ENCODE measurements at regions not wholly inside any gene's neighbourhood (a gene's known extent, or its start where the extent isn't known, plus 50 kb on each side); places are given as distances from the start of the nearest gene placed in this dataset.

DNA sequence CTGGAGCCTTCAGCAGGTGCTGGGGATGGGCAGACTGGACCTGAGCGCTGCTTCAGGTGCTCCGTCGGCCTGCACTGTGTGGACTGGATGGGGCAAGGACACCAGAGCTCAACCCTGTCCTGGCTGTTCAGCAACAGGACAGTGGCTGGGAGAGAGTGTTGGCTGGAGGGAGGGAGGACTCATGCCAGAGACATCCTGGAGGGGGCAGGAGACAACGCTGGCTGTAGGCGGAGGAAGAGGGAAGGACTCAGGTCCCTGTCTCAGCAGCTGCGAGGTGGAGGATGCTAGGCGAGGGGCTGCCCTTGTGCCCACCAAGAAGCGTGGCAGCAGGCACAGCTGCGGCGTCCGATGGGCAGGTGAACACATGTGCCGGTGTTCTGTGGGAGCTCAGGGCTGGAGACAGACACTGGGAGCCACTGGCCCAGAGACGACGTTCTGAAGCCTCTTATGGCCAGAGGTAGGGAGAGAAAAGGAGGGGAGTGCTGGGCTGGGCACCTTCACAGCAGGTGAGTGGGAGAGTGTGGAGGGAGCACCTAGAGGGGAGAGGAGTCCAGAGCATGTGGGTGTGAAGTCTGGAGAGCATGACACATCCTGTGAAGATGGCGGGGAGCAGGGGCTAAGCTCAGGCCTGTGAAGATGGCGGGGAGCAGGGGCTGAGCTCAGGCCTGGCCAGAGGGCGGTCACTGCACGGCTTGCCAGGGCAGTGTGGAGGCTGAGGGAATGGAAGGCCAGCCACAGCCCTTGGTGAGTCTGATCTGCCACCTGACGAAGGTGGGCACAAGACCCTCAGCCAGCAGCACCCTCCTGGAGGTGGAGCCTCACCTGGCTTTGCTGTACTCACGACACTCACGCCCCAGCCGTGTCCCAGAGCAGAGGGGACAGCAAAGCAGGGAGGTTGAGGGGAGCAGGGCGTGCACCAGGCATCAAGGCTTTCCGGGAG is 79.1 kb upstream of the FCN1 start:
- peaks cover 39% of the 10 kb centered on the region for H3K9me3 ChIP-seq (ENCODE audit: insufficient read depth, low read depth, low read length)
- 89% methylated on average over 24 of the region's 24 CpGs for WGBS
- no peak overlapping the region for H3K4me3 ChIP-seq (ENCODE audit: low read length)
- H3K9ac ChIP-seq (ENCODE audit: low read depth, low read length) = no peak overlapping the region
- no peaks in the 10 kb centered on the region for H3K4me1 ChIP-seq (ENCODE audit: insufficient read depth, low read length)
- H3K27ac ChIP-seq (ENCODE audit: low read depth, low read length) = no peak overlapping the region
- no peaks in the 10 kb centered on the region for H3K27me3 ChIP-seq (ENCODE audit: insufficient read depth, low read length)
- H3K36me3 ChIP-seq (ENCODE audit: insufficient read depth, low read length) = no peaks in the 10 kb centered on the region

DNA sequence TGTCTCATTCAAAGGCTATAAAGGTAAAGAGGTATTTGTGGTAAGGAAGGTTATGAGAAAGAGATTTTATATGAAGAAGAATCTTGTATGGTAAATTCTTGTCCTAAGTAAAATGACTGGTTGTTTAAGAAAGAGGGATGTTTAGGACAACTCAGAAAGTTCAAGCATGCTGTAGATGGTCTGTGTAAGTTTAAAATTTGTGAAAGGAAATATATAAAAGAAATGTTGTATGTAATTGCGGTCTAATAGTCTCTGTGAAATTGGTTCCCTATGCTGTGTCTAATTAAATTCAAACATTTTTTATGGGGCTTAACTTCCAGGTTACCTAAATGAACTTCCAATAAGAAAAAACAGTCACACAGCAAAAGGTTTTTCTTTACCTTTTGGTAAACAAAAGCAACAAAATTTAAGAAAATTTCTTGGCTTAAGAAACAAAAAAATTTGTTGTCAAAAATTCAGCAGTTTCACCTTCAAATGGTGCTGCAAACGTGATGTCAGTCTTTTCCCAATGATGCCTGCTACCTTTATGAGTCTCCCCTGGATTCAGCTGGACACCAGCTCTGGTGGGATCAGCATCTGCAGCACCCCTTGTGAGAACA is 83.0 kb upstream of the FCN1 start:
- Histone ChIP-seq H3K4me1 (ENCODE audit: insufficient read depth, low read length) (no peaks in the 10 kb centered on the region), H3K9ac (ENCODE audit: low read depth, low read length) (no peak overlapping the region), H3K27ac (ENCODE audit: low read depth, low read length) (no peak overlapping the region), H3K27me3 (ENCODE audit: insufficient read depth, low read length) (no peaks in the 10 kb centered on the region), H3K9me3 (ENCODE audit: insufficient read depth, low read depth, low read length) (peaks cover 57% of the 10 kb centered on the region), H3K36me3 (ENCODE audit: insufficient read depth, low read length) (no peaks in the 10 kb centered on the region), H3K4me3 (ENCODE audit: low read length) (no peak overlapping the region)
- 18% methylated on average over 1 of the region's 2 CpGs for WGBS

DNA sequence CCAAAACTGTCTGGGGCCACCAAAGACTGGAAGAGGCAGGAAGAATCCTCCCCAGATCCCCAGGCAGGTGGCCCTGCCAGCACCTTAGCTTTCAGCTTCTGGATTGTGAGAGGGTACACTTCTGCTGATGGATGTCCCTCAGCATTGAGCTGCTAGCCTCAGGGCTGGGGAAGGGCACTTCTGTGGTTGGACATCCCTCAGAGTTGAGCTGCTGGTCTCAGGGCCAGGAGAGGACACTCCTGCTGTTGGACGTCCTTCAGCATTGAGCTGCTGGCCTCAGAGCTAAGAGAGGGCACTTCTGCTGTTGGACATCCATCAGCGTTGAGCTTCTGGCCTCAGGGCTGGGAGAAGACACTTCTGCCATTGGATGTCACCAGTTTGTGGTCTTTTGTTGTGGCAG is 83.8 kb upstream of the FCN1 start:
- Histone ChIP-seq H3K4me1 (ENCODE audit: insufficient read depth, low read length) (no peaks in the 10 kb centered on the region), H3K27me3 (ENCODE audit: insufficient read depth, low read length) (no peaks in the 10 kb centered on the region), H3K9me3 (ENCODE audit: insufficient read depth, low read depth, low read length) (peaks cover 57% of the 10 kb centered on the region), H3K36me3 (ENCODE audit: insufficient read depth, low read length) (no peaks in the 10 kb centered on the region), H3K4me3 (ENCODE audit: low read length) (no peak overlapping the region), H3K9ac (ENCODE audit: low read depth, low read length) (no peak overlapping the region), H3K27ac (ENCODE audit: low read depth, low read length) (no peak overlapping the region)
- WGBS = 84% methylated on average over 2 of the region's 2 CpGs

DNA sequence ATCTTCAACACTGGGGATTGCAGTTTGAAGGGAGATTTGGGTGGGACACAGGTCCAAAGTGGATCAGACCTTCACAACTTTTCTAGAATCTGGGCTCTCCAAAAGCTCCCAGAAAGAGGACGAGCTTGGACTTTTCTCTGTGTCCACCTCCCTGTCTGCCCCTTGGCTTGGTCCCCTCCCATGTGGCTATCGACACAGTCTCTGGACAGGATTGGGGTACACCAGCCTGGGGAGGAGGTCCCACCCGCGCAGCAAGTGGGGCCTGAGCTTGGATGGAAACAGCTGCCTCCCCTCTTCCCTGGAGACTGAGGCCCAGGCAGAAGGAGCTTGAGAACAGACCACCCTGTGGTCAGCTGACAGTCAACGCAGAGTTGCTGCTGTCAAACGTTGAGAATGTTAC is 84.6 kb upstream of the FCN1 start:
- Histone ChIP-seq H3K9me3 (ENCODE audit: insufficient read depth, low read depth, low read length) (peaks cover 57% of the 10 kb centered on the region), H3K27me3 (ENCODE audit: insufficient read depth, low read length) (no peaks in the 10 kb centered on the region)

DNA sequence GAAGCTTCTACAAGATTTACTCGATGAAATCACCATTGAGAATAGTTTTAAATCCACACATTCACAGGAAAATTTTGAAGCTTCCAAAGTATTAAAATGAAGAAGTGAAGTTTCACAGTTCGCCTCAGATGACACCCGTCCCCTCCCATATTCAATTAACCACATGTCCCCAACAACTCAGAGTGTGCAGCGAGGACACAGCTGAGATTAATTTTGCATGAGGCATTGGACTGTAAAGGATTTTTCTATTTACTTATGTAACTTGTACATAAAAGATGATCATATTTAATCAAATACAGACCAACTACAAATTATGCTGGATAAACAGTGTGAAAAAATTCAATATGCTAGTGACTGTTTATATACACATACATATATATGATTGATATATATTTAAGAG is 84.7 kb upstream of the OLFM1 start:
- no peaks in the 10 kb centered on the region for H3K27me3 ChIP-seq (ENCODE audit: insufficient read depth, low read length)
- no peak overlapping the region for H3K9ac ChIP-seq (ENCODE audit: low read depth, low read length)
- 100% methylated on average over 3 of the region's 4 CpGs for WGBS
- no peaks in the 10 kb centered on the region for H3K4me1 ChIP-seq (ENCODE audit: insufficient read depth, low read length)
- peaks cover 57% of the 10 kb centered on the region for H3K9me3 ChIP-seq (ENCODE audit: insufficient read depth, low read depth, low read length)
- H3K4me3 ChIP-seq (ENCODE audit: low read length) = no peak overlapping the region
- no peak overlapping the region for H3K27ac ChIP-seq (ENCODE audit: low read depth, low read length)
- H3K36me3 ChIP-seq (ENCODE audit: insufficient read depth, low read length) = no peaks in the 10 kb centered on the region

More for the DNA sequence above, 84.6 kb upstream of the FCN1 start:
- H3K4me1 ChIP-seq (ENCODE audit: insufficient read depth, low read length) = no peaks in the 10 kb centered on the region
- no peak overlapping the region for H3K27ac ChIP-seq (ENCODE audit: low read depth, low read length)
- H3K4me3 ChIP-seq (ENCODE audit: low read length) = no peak overlapping the region
- H3K9ac ChIP-seq (ENCODE audit: low read depth, low read length) = no peak overlapping the region
- WGBS = 78% methylated on average over 6 of the region's 6 CpGs
- no peaks in the 10 kb centered on the region for H3K36me3 ChIP-seq (ENCODE audit: insufficient read depth, low read length)

DNA sequence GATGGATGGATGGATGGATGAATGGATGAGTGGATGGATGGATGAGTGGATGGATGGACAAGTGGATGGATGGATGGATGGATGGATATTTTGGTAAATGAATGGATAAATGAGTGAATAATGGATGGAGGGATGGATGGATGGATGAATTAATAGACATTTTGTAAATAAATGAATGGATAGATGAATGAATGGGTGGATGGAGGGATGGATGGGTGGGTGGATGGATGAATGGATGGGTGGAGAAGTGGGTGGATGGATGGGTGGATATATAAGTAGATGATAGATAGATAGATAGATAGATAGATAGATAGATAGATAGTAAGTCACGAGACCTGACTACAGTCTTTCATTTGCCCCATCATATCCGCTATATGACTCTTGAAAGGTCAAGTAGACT is 82.7 kb upstream of the OLFM1 start:
- Histone ChIP-seq H3K9me3 (ENCODE audit: insufficient read depth, low read depth, low read length) (peaks cover 38% of the 10 kb centered on the region), H3K27me3 (ENCODE audit: insufficient read depth, low read length) (no peaks in the 10 kb centered on the region), H3K4me1 (ENCODE audit: insufficient read depth, low read length) (no peaks in the 10 kb centered on the region), H3K36me3 (ENCODE audit: insufficient read depth, low read length) (no peaks in the 10 kb centered on the region), H3K27ac (ENCODE audit: low read depth, low read length) (no peak overlapping the region), H3K9ac (ENCODE audit: low read depth, low read length) (no peak overlapping the region), H3K4me3 (ENCODE audit: low read length) (no peak overlapping the region)
- WGBS = 96% methylated on average over 2 of the region's 2 CpGs

DNA sequence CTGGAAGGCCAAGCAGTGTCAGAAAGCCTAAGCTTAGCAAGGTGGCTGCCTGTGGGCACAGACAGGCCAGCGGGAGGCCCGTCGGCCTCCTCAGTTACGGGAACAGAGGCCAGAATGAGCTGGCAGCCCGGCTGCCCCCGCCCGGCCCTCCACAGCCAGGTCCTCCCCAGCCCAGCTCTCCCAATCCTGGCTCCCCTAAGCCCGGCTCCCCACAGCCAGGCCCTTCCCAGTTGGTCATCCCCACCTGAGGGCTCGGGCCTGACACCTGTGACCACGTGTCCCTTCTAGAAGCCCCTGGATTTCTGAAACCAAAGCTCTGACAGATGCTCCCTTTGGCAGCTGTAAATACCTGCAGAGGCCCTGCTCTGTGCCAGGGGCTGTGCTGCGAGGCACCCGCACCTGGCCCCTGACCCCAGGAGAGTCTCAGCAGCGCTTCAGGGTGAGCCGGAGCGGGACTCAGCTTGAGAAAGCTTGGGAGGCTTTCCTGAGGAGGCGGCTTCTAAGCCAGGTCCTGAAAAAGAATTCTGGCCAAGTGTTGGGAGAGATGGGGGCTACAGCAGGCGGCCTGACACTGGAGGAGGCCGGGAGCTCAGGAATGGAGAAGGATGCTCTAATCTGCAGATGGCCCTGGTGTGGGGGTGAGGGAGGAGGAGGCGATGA is 80.4 kb upstream of the OLFM1 start:
- no peaks in the 10 kb centered on the region for H3K4me1 ChIP-seq (ENCODE audit: insufficient read depth, low read length)
- no peaks in the 10 kb centered on the region for H3K27me3 ChIP-seq (ENCODE audit: insufficient read depth, low read length)
- no peak overlapping the region for H3K4me3 ChIP-seq (ENCODE audit: low read length)
- peaks cover 15% of the 10 kb centered on the region for H3K9me3 ChIP-seq (ENCODE audit: insufficient read depth, low read depth, low read length)
- H3K36me3 ChIP-seq (ENCODE audit: insufficient read depth, low read length) = no peaks in the 10 kb centered on the region
- 92% methylated on average over 19 of the region's 19 CpGs for WGBS
- H3K27ac ChIP-seq (ENCODE audit: low read depth, low read length) = no peak overlapping the region
- no peak overlapping the region for H3K9ac ChIP-seq (ENCODE audit: low read depth, low read length)

DNA sequence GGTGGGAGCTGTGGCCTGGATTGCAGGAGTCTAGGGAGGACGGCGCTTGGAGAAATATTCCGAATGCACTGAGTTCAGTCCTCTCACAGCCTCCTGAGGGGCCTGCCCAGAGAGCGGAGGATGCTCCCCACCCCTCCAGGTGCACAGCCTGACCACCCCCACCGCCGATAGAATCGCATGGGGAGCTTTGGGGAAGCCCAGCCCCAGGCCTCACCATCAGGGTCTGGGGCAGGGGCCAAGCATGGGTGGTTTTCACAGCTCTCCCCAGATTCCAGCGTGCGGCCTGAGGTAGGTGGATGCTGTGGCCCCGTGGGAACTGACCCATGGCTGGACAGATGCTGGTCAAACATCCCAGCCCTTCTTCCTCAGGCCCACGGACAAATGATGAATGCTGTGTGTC is 79.9 kb upstream of the OLFM1 start:
- no peaks in the 10 kb centered on the region for H3K36me3 ChIP-seq (ENCODE audit: insufficient read depth, low read length)
- H3K4me3 ChIP-seq (ENCODE audit: low read length) = no peak overlapping the region
- H3K27ac ChIP-seq (ENCODE audit: low read depth, low read length) = no peak overlapping the region
- H3K9me3 ChIP-seq (ENCODE audit: insufficient read depth, low read depth, low read length) = peaks cover 10% of the 10 kb centered on the region
- H3K4me1 ChIP-seq (ENCODE audit: insufficient read depth, low read length) = no peaks in the 10 kb centered on the region
- H3K9ac ChIP-seq (ENCODE audit: low read depth, low read length) = no peak overlapping the region
- H3K27me3 ChIP-seq (ENCODE audit: insufficient read depth, low read length) = no peaks in the 10 kb centered on the region
- WGBS = 90% methylated on average over 11 of the region's 11 CpGs

DNA sequence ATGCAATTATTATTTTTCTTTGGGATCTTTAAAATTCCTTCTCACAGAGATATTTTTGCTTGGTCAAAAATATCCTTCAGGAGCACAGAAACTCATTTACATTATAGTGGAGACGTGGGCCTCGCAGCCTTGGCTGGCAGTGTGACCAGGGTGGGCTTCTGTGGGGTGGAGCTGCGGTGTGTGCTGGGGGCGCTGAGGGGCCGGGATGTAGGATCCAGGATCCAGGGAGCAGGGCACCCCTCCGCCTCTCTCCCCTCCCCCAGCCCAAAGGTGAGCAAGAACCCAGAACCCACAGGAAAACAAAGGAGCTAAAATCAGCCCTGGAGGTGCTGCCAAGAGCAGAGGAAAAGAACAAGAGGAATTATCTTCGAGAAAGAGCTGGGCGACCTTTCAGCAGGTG is 79.1 kb upstream of the OLFM1 start:
- H3K27ac ChIP-seq (ENCODE audit: low read depth, low read length) = no peak overlapping the region
- peaks cover 2% of the 10 kb centered on the region; the same call in 1 of the 2 replicates for H3K4me1 ChIP-seq (ENCODE audit: insufficient read depth, low read length)
- no peak overlapping the region for H3K4me3 ChIP-seq (ENCODE audit: low read length)
- no peaks in the 10 kb centered on the region for H3K27me3 ChIP-seq (ENCODE audit: insufficient read depth, low read length)
- H3K36me3 ChIP-seq (ENCODE audit: insufficient read depth, low read length) = no peaks in the 10 kb centered on the region
- H3K9ac ChIP-seq (ENCODE audit: low read depth, low read length) = no peak overlapping the region
- WGBS = 93% methylated on average over 6 of the region's 8 CpGs
- peaks cover 2% of the 10 kb centered on the region; the same call in 1 of the 2 replicates for H3K9me3 ChIP-seq (ENCODE audit: insufficient read depth, low read depth, low read length)

DNA sequence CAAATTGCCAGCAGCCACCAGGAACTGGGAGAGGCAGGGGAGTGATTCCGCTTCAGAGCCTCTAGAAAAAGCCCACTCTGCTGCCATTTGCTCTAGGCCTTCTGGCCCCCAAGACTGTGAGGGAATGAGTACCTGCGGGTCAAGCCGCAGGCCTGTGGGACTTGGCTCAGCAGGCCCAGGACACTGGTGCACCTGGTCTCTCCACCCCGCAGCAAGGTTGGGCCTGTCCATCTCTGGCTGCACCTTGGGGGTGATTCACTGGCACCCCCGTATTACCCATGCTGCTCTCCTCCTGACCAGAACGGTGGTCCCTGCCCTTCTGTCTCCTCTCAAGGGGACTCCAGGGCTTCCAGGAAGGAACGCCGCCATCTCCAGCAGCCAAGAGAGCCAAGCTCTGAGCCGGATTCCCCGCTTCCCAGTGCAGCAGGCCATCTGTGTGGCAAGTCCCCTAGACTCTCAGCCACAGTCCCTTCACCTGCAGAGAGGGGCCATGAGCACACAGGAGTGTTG is 78.4 kb upstream of the OLFM1 start:
- Histone ChIP-seq H3K4me3 (ENCODE audit: low read length) (no peak overlapping the region), H3K27ac (ENCODE audit: low read depth, low read length) (no peak overlapping the region), H3K9ac (ENCODE audit: low read depth, low read length) (no peak overlapping the region), H3K27me3 (ENCODE audit: insufficient read depth, low read length) (no peaks in the 10 kb centered on the region), H3K36me3 (ENCODE audit: insufficient read depth, low read length) (no peaks in the 10 kb centered on the region), H3K4me1 (ENCODE audit: insufficient read depth, low read length) (peaks cover 8% of the 10 kb centered on the region; the same call in 1 of the 2 replicates), H3K9me3 (ENCODE audit: insufficient read depth, low read depth, low read length) (peaks cover 1% of the 10 kb centered on the region; the same call in 1 of the 2 replicates)
- 96% methylated on average over 10 of the region's 10 CpGs for WGBS

Data from HUES64 (cell line).